DOHH2 (cell line): ENCODE measurements at regions not wholly inside any gene's neighbourhood (a gene's known extent, or its start where the extent isn't known, plus 50 kb on each side); places are given as distances from the start of the nearest gene placed in this dataset.

Experiments used
- EZH2phosphoT487 ChIP-seq: fragments of 200-600 bp; sonication (generic); IDR thresholded peaks from 2 replicates; pipeline ENCODE4 v1.6.1; 2017; ENCODE audit warnings: borderline replicate concordance, mild to moderate bottlenecking, antibody characterized with exemption, low read length, moderate library complexity, mixed read lengths
- TF ChIP-seq, protein P1 (sequence below): fragments of 200-600 bp; sonication (generic); IDR thresholded peaks from one replicate; pipeline ENCODE4 v1.5.1; 2014; ENCODE audit warnings: antibody characterized with exemption, mild to moderate bottlenecking, low read depth, low read length; ENCODE audit not compliant: poor library complexity, severe bottlenecking

DNA sequence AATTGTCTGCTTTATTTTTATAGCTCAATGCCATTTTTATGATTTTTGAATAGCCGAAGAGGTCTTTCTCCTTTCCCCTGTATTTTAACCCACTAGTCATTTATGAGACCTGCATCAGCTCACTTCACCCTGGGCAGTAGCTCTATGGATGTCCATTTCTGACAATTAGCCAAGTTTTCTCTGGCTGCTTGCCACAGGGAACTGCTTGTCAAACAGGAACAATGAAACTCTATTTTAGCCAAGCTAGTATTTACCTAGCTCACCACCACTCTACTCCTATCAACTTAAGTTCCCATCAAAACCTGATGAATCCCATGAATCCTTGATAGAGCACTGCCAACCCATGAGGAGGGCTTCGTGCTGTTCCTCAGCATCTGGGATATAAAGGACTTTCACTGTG, 406.7 kb downstream of the RWDD3 start:
- TF ChIP-seq, protein P1, sequence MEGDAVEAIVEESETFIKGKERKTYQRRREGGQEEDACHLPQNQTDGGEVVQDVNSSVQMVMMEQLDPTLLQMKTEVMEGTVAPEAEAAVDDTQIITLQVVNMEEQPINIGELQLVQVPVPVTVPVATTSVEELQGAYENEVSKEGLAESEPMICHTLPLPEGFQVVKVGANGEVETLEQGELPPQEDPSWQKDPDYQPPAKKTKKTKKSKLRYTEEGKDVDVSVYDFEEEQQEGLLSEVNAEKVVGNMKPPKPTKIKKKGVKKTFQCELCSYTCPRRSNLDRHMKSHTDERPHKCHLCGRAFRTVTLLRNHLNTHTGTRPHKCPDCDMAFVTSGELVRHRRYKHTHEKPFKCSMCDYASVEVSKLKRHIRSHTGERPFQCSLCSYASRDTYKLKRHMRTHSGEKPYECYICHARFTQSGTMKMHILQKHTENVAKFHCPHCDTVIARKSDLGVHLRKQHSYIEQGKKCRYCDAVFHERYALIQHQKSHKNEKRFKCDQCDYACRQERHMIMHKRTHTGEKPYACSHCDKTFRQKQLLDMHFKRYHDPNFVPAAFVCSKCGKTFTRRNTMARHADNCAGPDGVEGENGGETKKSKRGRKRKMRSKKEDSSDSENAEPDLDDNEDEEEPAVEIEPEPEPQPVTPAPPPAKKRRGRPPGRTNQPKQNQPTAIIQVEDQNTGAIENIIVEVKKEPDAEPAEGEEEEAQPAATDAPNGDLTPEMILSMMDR: no peak
- TF ChIP-seq EZH2phosphoT487: no peak
